HG03159 (cell line): ENCODE measurements at regions not wholly inside any gene's neighbourhood (a gene's known extent, or its start where the extent isn't known, plus 50 kb on each side); places are given as distances from the start of the nearest gene placed in this dataset.
"Not testable (repeated sequence)": the region's sequence is repeated elsewhere in the genome, so short reads cannot be mapped to it uniquely, and the experiment has no call there.

Experiments used
- ATAC-seq: cut with Tn5 transposase; IDR thresholded peaks from one replicate; pipeline ENCODE4 v1.9.1; 2021; ENCODE audit warnings: mild to moderate bottlenecking, moderate library complexity; ENCODE audit not compliant: unreplicated experiment

- ATAC-seq, result no peak
Measured at GRCh38 chr15:81783586-81783985, 262.2 kb downstream of the MEX3B start.

GRCh38 chr15:81783076-81783475, 262.7 kb downstream of the MEX3B start:
- ATAC-seq, result no peak

- ATAC-seq, result no peak
Measured at GRCh38 chr15:81781395-81781794, 264.4 kb downstream of the MEX3B start.

- ATAC-seq, result no peak
Measured at GRCh38 chr15:81780966-81781365, 264.9 kb downstream of the MEX3B start.

GRCh38 chr15:81779181-81779580, 266.6 kb downstream of the MEX3B start:
- ATAC-seq, result no peak

- ATAC-seq, result no peak
Measured at GRCh38 chr15:81777546-81777945, 268.3 kb downstream of the MEX3B start.

- ATAC-seq, result no peak
Measured at GRCh38 chr15:81776976-81777375, 268.8 kb downstream of the MEX3B start.

GRCh38 chr15:81775779-81776178, 270.0 kb downstream of the MEX3B start:
- not testable (repeated sequence) for ATAC-seq

- no peak for ATAC-seq
Measured at GRCh38 chr15:81774309-81774708, 271.5 kb downstream of the MEX3B start.

- ATAC-seq, result no peak
Measured at GRCh38 chr15:81768773-81769172, 277.0 kb downstream of the MEX3B start.

- ATAC-seq, result no peak
Measured at GRCh38 chr15:81766829-81767475, 278.9 kb downstream of the MEX3B start.

- no peak for ATAC-seq
Measured at GRCh38 chr15:81765816-81766215, 280.0 kb downstream of the MEX3B start.

GRCh38 chr15:81763304-81763703, 282.5 kb downstream of the MEX3B start:
- ATAC-seq, result no peak

GRCh38 chr15:81760686-81761085, 285.1 kb downstream of the MEX3B start:
- no peak for ATAC-seq

- no peak for ATAC-seq
Measured at GRCh38 chr15:81758818-81759284, 287.0 kb downstream of the MEX3B start.

- ATAC-seq, result no peak
Measured at GRCh38 chr15:81755626-81756025, 290.2 kb downstream of the MEX3B start.

GRCh38 chr15:81754078-81754477, 291.7 kb downstream of the MEX3B start:
- no peak for ATAC-seq

- no peak for ATAC-seq
Measured at GRCh38 chr15:81752974-81753373, 292.8 kb downstream of the MEX3B start.

- no peak for ATAC-seq
Measured at GRCh38 chr15:81752546-81752942, 293.3 kb downstream of the MEX3B start.

GRCh38 chr15:81751816-81752545, 293.8 kb downstream of the MEX3B start:
- ATAC-seq, result no peak

- no peak for ATAC-seq
Measured at GRCh38 chr15:81751256-81751655, 294.6 kb downstream of the MEX3B start.

GRCh38 chr15:81749716-81750375, 296.0 kb downstream of the MEX3B start:
- ATAC-seq, result no peak
